C4-2B (cell line): ENCODE measurements at regions not wholly inside any gene's neighbourhood (a gene's known extent, or its start where the extent isn't known, plus 50 kb on each side); places are given as distances from the start of the nearest gene placed in this dataset.

Experiments
- H3K27ac ChIP-seq: fragments of 450-650 bp; 2 replicates; pipeline ENCODE4 v1.5.1; 2017
- ZFX ChIP-seq: fragments of 450-650 bp; IDR thresholded peaks from 2 replicates; pipeline ENCODE4 v1.6.1; 2017
- TF ChIP-seq, protein P1 (sequence below): fragments of 450-650 bp; conservative IDR thresholded peaks from 2 replicates; pipeline ENCODE4 v1.5.1; 2017; ENCODE audit warnings: mild to moderate bottlenecking

DNA sequence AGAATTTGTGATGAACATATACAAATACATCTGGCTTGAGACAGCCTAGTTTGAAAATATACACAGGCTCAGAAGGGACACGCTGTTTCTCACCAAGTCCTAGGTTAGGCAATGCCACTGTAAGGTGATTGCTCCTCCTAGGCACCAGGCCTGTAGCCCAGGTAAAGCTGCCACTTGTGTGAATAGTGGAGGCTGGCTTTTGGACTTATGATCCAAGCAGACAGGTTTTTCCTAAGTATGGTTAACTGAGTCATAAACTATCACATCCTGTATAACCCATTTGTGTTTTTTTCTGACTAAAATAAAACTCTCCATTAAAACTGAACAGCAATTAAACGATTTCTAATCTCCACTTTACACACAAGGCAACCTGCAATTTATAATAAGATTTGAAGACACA is 81.0 kb downstream of the SEMA4F start:
- TF ChIP-seq, protein P1, sequence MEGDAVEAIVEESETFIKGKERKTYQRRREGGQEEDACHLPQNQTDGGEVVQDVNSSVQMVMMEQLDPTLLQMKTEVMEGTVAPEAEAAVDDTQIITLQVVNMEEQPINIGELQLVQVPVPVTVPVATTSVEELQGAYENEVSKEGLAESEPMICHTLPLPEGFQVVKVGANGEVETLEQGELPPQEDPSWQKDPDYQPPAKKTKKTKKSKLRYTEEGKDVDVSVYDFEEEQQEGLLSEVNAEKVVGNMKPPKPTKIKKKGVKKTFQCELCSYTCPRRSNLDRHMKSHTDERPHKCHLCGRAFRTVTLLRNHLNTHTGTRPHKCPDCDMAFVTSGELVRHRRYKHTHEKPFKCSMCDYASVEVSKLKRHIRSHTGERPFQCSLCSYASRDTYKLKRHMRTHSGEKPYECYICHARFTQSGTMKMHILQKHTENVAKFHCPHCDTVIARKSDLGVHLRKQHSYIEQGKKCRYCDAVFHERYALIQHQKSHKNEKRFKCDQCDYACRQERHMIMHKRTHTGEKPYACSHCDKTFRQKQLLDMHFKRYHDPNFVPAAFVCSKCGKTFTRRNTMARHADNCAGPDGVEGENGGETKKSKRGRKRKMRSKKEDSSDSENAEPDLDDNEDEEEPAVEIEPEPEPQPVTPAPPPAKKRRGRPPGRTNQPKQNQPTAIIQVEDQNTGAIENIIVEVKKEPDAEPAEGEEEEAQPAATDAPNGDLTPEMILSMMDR: no peak
- no peak for TF ChIP-seq ZFX
- H3K27ac ChIP-seq: no peak overlapping the region

DNA sequence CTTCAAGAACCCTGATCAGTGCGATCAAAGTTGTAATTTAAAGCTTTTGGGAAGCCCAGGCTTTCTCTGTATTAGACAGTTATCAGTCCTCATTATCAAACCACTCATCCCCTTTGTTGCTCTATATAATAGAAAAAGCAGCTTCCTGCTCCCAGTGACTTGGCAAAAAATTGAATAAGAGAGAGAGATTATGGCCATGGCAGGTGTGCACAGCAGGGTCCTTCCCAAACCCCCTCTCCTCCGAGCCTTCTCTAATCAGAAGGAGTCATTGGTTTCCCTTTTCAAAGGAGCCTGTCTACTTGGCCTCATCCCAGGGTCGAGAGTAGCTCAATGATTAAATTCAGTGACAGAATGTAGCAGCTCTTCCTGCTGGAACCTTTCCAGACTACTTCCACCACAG is 81.5 kb downstream of the SEMA4F start:
- H3K27ac ChIP-seq: no peak overlapping the region
- TF ChIP-seq ZFX: no peak
- TF ChIP-seq, protein P1: no peak

DNA sequence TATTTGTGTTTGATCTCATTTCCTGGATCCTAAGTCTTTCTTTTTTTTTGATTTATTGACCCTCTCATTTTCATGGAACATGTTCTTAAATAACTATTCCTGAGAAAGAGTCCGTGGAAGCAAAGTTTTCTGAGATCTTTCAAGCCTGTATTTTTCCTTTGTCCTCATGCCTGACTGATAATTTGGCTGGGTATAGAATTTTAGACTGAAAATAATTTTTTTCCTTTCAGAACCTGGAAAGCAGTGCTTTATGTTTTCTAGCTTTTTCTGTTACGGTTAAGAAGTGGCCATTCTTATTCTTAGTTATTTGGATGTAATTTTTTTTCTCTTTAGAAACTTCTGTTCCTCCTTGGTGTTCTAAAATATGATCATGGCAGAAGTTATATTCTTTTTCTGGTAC is 82.5 kb downstream of the SEMA4F start:
- H3K27ac ChIP-seq: no peak overlapping the region
- TF ChIP-seq, protein P1: no peak
- no peak for TF ChIP-seq ZFX

DNA sequence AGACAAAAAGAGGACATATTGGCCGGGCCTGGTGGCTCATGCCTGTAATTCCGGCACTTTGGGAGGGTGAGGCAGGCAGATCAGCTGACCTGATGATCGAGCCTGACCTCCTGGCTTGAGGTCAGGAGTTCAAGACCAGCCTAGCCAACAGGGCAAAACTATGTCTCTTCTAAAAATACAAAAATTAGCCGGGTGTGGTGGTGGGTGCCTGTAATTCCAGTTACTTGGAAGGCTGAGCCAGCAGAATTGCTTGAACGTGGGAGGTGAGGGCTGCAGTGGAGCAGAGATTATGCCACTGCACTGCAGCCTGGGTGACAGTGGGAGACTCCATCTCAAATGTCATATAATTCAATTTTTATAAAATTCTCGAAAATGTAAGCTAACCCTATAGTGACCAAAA is 84.5 kb downstream of the SEMA4F start:
- H3K27ac ChIP-seq: no peak overlapping the region
- TF ChIP-seq, protein P1: no peak
- TF ChIP-seq ZFX: no peak

DNA sequence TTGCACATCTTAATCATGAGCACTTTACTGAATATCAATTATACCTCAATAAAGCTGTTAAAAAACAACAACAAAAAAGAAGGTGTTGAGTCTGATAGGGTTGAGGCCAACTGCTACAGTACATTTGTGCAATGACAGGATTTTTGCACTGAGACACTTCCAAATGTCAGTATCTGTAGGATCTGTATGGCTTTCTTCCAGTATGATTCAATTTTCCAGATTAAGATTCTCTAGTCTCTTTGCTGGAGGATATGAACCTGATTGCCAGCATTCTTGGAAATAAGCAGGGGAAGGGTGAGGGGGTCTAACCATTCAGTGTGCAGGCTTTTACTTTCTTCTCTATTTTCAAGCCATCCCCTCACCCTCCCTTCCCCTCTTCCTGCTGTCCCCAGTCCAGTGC is 85.1 kb downstream of the SEMA4F start:
- TF ChIP-seq ZFX: no peak
- TF ChIP-seq, protein P1: no peak
- no peak overlapping the region for H3K27ac ChIP-seq

DNA sequence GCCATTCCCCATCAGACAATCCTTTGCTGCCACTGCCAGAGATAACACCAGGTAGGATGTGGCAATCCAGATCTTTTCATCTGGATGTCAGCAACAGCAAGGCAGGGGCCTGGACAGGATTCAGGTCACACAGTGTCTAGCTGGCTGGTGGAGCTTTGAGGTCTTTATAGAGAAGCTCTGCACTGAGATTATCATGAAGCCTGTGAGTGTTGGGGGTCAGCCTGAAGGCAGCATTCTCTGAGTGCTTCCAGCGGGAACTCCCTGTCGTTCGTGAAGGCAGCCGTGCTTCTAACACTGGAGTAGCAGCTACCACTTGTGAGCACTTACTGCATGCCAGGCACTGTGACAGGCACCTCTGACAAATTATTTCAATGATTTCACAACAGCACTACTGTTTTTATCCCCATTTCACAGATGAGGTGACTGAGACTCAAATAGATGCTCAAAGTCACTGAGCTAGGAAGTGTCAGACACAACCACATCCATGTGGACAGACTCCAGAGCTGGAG is 85.7 kb downstream of the SEMA4F start:
- TF ChIP-seq, protein P1: no peak
- TF ChIP-seq ZFX: no peak
- no peak overlapping the region for H3K27ac ChIP-seq

DNA sequence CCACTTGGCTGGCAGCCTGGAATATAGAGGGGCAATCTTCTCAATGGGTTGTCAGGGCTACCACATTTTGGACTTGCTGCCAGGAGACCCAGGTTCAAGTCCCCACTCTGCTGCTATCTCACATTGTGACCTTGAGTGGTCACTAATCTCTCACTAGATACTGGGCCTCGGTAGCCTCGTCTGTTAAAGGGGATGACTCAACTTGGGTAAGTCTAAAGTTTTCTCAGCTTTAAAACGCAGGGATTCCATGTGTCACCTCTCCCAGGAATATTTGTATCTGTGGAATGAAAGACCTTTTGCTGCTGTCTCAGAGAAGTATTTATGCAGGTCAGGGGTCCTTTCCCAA is 86.3 kb downstream of the SEMA4F start:
- H3K27ac ChIP-seq: no peak overlapping the region

More for the DNA sequence above, 86.3 kb downstream of the SEMA4F start:
- TF ChIP-seq, protein P1: no peak
- TF ChIP-seq ZFX: no peak
